HG03095 (cell line): ENCODE measurements at regions not wholly inside any gene's neighbourhood (a gene's known extent, or its start where the extent isn't known, plus 50 kb on each side); places are given as distances from the start of the nearest gene placed in this dataset.
"Not testable (repeated sequence)": the region's sequence is repeated elsewhere in the genome, so short reads cannot be mapped to it uniquely, and the experiment has no call there.

Experiments
- ATAC-seq: cut with Tn5 transposase; IDR thresholded peaks from one replicate; pipeline ENCODE4 v1.9.1; 2021; ENCODE audit warnings: moderate library complexity; ENCODE audit not compliant: unreplicated experiment

- no peak for ATAC-seq
Measured at GRCh38 chr5:66234241-66234640, 90.1 kb downstream of the SREK1 start.

- no peak for ATAC-seq
Measured at GRCh38 chr5:66238435-66238834, 94.3 kb downstream of the SREK1 start.

- ATAC-seq, result no peak
Measured at GRCh38 chr5:66239034-66239433, 94.9 kb downstream of the SREK1 start.

GRCh38 chr5:66241136-66241825 lies 97.2 kb downstream of the SREK1 start:
- no peak for ATAC-seq

GRCh38 chr5:66242050-66242715 lies 98.1 kb downstream of the SREK1 start:
- no peak for ATAC-seq

- ATAC-seq, result no peak
Measured at GRCh38 chr5:66246608-66247007, 102.5 kb downstream of the SREK1 start.

GRCh38 chr5:66247176-66247960 lies 103.3 kb downstream of the SREK1 start:
- no peak for ATAC-seq

- no peak for ATAC-seq
Measured at GRCh38 chr5:66248874-66249273, 104.8 kb downstream of the SREK1 start.

GRCh38 chr5:66249920-66250319 lies 105.8 kb downstream of the SREK1 start:
- no peak for ATAC-seq

GRCh38 chr5:66252849-66253248 lies 108.7 kb downstream of the SREK1 start:
- ATAC-seq, result no peak

- no peak for ATAC-seq
Measured at GRCh38 chr5:66255714-66256113, 111.6 kb downstream of the SREK1 start.

GRCh38 chr5:66273121-66273520 lies 129.0 kb downstream of the SREK1 start:
- ATAC-seq, result no peak

GRCh38 chr5:66276986-66277385 lies 132.9 kb downstream of the SREK1 start:
- ATAC-seq, result no peak

- no peak for ATAC-seq
Measured at GRCh38 chr5:66277981-66278380, 133.9 kb downstream of the SREK1 start.

GRCh38 chr5:66281294-66281693 lies 137.2 kb downstream of the SREK1 start:
- no peak for ATAC-seq

- no peak for ATAC-seq
Measured at GRCh38 chr5:66284588-66285342, 140.7 kb downstream of the SREK1 start.

- ATAC-seq, result no peak
Measured at GRCh38 chr5:66285343-66285922, 141.3 kb downstream of the SREK1 start.

- no peak for ATAC-seq
Measured at GRCh38 chr5:66291771-66292170, 147.7 kb downstream of the SREK1 start.

- ATAC-seq, result not testable (repeated sequence)
Measured at GRCh38 chr5:66293851-66294250, 149.8 kb downstream of the SREK1 start.

- no peak for ATAC-seq
Measured at GRCh38 chr5:66299463-66299862, 155.4 kb downstream of the SREK1 start.

GRCh38 chr5:66302344-66302743 lies 158.2 kb downstream of the SREK1 start:
- ATAC-seq, result no peak
